ENCODE measurements at regions not wholly inside any gene's neighbourhood (a gene's known extent, or its start where the extent isn't known, plus 50 kb on each side); places are given as distances from the start of the nearest gene placed in this dataset.

- no peak for TF ChIP-seq CTCF (IDR thresholded peaks at IDR 0.05)
- no peak for TF ChIP-seq POLR2A (IDR thresholded peaks at IDR 0.05)
Observed at GRCh38 chr3:99388780-99389179, 249.6 kb upstream of the COL8A1 start.
